ENCODE measurements at regions not wholly inside any gene's neighbourhood (a gene's known extent, or its start where the extent isn't known, plus 50 kb on each side); places are given as distances from the start of the nearest gene placed in this dataset.

DNA sequence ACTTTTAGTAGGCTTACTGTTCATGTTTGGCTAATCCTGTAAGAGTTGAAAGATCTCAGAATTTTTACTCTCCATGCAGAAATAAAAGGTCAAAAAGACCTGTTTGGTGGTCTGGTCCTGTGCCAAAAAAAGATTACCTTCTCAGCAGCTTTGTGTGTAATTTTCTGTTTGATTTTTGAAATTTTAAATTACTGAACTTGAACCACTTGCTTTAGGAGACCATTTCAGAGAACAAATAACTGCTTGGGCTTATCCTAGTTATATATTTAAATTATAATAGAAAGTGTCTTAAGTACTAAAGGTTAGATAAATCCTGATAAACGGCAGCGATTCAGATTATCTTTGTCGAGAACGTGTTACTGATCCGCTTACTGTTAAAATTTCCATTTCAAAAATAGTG, 118.3 kb upstream of the GRIK2 start:
- Histone ChIP-seq H3K27ac (ENCODE audit: low read depth) (no peak overlapping the region), H3F3A (replicated peaks; ENCODE audit: low read depth) (no peaks in the 10 kb centered on the region), H3K4me3 (no peak overlapping the region), H2AFZ (no peak overlapping the region), H3K4me1 (ENCODE audit: insufficient read depth) (no peaks in the 10 kb centered on the region), H3K4me2 (no peak overlapping the region), H4K20me1 (replicated peaks; ENCODE audit: insufficient read depth) (no peaks in the 10 kb centered on the region), H3K27me3 (ENCODE audit: insufficient read depth) (no peaks in the 10 kb centered on the region), H3K9me2 (ENCODE audit: insufficient read depth) (no peaks in the 10 kb centered on the region), H3K36me3 (ENCODE audit: insufficient read depth) (no peaks in the 10 kb centered on the region), H3K79me2 (replicated peaks; ENCODE audit: insufficient read depth) (no peaks in the 10 kb centered on the region)
- H3K4me3 Mint-ChIP-seq, result no peak overlapping the region
- H3K9me3 Mint-ChIP-seq, result no peaks in the 10 kb centered on the region
- H3K27ac Mint-ChIP-seq, result no peak overlapping the region
- no peaks in the 10 kb centered on the region for H3K4me1 Mint-ChIP-seq
- H3K27me3 Mint-ChIP-seq (ENCODE audit: insufficient read depth, low read depth, poor library complexity), result no peaks in the 10 kb centered on the region
- ATAC-seq, result no peak
- TF ChIP-seq POLR2AphosphoS5 (IDR thresholded peaks at IDR 0.05; ENCODE audit: low read depth) (no peak), ZNF331 (CRISPR knock-in tag; IDR thresholded peaks at IDR 0.05; ENCODE audit: low read depth) (no peak), EZH2 (IDR thresholded peaks at IDR 0.05; ENCODE audit: low read depth, unreplicated experiment) (no peak), JUNB (IDR thresholded peaks at IDR 0.05; ENCODE audit: unreplicated experiment) (no peak), STAT1 (IDR thresholded peaks at IDR 0.05; ENCODE audit: unreplicated experiment) (no peak), EZH2phosphoT487 (IDR thresholded peaks at IDR 0.05; ENCODE audit: unreplicated experiment) (no peak), CREB1 (CRISPR knock-in tag; IDR thresholded peaks at IDR 0.05; ENCODE audit: low read depth) (no peak)
- TF ChIP-seq, protein P1, sequence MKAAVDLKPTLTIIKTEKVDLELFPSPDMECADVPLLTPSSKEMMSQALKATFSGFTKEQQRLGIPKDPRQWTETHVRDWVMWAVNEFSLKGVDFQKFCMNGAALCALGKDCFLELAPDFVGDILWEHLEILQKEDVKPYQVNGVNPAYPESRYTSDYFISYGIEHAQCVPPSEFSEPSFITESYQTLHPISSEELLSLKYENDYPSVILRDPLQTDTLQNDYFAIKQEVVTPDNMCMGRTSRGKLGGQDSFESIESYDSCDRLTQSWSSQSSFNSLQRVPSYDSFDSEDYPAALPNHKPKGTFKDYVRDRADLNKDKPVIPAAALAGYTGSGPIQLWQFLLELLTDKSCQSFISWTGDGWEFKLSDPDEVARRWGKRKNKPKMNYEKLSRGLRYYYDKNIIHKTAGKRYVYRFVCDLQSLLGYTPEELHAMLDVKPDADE (IDR thresholded peaks at IDR 0.05), result no peak
- TF ChIP-seq, protein P2, sequence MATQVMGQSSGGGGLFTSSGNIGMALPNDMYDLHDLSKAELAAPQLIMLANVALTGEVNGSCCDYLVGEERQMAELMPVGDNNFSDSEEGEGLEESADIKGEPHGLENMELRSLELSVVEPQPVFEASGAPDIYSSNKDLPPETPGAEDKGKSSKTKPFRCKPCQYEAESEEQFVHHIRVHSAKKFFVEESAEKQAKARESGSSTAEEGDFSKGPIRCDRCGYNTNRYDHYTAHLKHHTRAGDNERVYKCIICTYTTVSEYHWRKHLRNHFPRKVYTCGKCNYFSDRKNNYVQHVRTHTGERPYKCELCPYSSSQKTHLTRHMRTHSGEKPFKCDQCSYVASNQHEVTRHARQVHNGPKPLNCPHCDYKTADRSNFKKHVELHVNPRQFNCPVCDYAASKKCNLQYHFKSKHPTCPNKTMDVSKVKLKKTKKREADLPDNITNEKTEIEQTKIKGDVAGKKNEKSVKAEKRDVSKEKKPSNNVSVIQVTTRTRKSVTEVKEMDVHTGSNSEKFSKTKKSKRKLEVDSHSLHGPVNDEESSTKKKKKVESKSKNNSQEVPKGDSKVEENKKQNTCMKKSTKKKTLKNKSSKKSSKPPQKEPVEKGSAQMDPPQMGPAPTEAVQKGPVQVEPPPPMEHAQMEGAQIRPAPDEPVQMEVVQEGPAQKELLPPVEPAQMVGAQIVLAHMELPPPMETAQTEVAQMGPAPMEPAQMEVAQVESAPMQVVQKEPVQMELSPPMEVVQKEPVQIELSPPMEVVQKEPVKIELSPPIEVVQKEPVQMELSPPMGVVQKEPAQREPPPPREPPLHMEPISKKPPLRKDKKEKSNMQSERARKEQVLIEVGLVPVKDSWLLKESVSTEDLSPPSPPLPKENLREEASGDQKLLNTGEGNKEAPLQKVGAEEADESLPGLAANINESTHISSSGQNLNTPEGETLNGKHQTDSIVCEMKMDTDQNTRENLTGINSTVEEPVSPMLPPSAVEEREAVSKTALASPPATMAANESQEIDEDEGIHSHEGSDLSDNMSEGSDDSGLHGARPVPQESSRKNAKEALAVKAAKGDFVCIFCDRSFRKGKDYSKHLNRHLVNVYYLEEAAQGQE (IDR thresholded peaks at IDR 0.05; ENCODE audit: unreplicated experiment), result no peak
- DNase-seq (ENCODE audit: low spot score), result no peak
- no peaks in the 10 kb centered on the region for H3K36me3 Mint-ChIP-seq (ENCODE audit: low read depth)

DNA sequence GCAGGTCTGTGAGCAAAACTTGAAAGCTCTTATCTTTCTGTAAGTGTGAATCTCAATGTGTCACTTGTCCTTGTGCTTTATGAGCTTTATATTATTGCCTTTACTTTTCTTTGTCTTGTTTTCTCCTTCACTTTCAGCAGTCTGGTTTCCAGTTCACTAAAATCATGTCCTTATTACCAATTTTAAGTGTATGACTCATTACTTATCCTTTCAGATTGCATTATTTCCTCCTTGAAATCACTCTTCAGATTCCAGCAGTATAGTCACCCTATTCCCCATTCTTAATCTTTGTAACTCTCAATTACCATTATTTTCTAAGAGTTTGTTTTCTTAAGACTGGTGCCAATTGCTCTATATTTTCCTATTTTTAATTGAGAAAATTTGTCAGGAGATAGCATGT, 117.4 kb upstream of the GRIK2 start:
- Histone ChIP-seq H3K4me2 (no peak overlapping the region), H3K27me3 (ENCODE audit: insufficient read depth) (no peaks in the 10 kb centered on the region), H2AFZ (no peak overlapping the region), H3K36me3 (ENCODE audit: insufficient read depth) (no peaks in the 10 kb centered on the region), H3F3A (replicated peaks; ENCODE audit: low read depth) (no peaks in the 10 kb centered on the region), H3K4me1 (ENCODE audit: insufficient read depth) (no peaks in the 10 kb centered on the region), H3K27ac (ENCODE audit: low read depth) (no peak overlapping the region), H3K79me2 (replicated peaks; ENCODE audit: insufficient read depth) (no peaks in the 10 kb centered on the region), H4K20me1 (replicated peaks; ENCODE audit: insufficient read depth) (no peaks in the 10 kb centered on the region), H3K4me3 (no peak overlapping the region), H3K9me2 (ENCODE audit: insufficient read depth) (no peaks in the 10 kb centered on the region)
- no peak overlapping the region for H3K27ac Mint-ChIP-seq
- no peaks in the 10 kb centered on the region for H3K27me3 Mint-ChIP-seq (ENCODE audit: insufficient read depth, low read depth, poor library complexity)
- ATAC-seq, result no peak
- no peaks in the 10 kb centered on the region for H3K36me3 Mint-ChIP-seq (ENCODE audit: low read depth)
- H3K4me1 Mint-ChIP-seq, result no peaks in the 10 kb centered on the region
- H3K4me3 Mint-ChIP-seq, result no peak overlapping the region
- H3K9me3 Mint-ChIP-seq, result no peaks in the 10 kb centered on the region
- DNase-seq (ENCODE audit: low spot score), result no peak
- no peak for TF ChIP-seq ZNF331 (CRISPR knock-in tag; IDR thresholded peaks at IDR 0.05; ENCODE audit: low read depth)
- TF ChIP-seq ZNF114 (CRISPR knock-in tag; IDR thresholded peaks at IDR 0.05), result no peak
- no peak for TF ChIP-seq JUNB (IDR thresholded peaks at IDR 0.05; ENCODE audit: unreplicated experiment)
- TF ChIP-seq, protein P3, sequence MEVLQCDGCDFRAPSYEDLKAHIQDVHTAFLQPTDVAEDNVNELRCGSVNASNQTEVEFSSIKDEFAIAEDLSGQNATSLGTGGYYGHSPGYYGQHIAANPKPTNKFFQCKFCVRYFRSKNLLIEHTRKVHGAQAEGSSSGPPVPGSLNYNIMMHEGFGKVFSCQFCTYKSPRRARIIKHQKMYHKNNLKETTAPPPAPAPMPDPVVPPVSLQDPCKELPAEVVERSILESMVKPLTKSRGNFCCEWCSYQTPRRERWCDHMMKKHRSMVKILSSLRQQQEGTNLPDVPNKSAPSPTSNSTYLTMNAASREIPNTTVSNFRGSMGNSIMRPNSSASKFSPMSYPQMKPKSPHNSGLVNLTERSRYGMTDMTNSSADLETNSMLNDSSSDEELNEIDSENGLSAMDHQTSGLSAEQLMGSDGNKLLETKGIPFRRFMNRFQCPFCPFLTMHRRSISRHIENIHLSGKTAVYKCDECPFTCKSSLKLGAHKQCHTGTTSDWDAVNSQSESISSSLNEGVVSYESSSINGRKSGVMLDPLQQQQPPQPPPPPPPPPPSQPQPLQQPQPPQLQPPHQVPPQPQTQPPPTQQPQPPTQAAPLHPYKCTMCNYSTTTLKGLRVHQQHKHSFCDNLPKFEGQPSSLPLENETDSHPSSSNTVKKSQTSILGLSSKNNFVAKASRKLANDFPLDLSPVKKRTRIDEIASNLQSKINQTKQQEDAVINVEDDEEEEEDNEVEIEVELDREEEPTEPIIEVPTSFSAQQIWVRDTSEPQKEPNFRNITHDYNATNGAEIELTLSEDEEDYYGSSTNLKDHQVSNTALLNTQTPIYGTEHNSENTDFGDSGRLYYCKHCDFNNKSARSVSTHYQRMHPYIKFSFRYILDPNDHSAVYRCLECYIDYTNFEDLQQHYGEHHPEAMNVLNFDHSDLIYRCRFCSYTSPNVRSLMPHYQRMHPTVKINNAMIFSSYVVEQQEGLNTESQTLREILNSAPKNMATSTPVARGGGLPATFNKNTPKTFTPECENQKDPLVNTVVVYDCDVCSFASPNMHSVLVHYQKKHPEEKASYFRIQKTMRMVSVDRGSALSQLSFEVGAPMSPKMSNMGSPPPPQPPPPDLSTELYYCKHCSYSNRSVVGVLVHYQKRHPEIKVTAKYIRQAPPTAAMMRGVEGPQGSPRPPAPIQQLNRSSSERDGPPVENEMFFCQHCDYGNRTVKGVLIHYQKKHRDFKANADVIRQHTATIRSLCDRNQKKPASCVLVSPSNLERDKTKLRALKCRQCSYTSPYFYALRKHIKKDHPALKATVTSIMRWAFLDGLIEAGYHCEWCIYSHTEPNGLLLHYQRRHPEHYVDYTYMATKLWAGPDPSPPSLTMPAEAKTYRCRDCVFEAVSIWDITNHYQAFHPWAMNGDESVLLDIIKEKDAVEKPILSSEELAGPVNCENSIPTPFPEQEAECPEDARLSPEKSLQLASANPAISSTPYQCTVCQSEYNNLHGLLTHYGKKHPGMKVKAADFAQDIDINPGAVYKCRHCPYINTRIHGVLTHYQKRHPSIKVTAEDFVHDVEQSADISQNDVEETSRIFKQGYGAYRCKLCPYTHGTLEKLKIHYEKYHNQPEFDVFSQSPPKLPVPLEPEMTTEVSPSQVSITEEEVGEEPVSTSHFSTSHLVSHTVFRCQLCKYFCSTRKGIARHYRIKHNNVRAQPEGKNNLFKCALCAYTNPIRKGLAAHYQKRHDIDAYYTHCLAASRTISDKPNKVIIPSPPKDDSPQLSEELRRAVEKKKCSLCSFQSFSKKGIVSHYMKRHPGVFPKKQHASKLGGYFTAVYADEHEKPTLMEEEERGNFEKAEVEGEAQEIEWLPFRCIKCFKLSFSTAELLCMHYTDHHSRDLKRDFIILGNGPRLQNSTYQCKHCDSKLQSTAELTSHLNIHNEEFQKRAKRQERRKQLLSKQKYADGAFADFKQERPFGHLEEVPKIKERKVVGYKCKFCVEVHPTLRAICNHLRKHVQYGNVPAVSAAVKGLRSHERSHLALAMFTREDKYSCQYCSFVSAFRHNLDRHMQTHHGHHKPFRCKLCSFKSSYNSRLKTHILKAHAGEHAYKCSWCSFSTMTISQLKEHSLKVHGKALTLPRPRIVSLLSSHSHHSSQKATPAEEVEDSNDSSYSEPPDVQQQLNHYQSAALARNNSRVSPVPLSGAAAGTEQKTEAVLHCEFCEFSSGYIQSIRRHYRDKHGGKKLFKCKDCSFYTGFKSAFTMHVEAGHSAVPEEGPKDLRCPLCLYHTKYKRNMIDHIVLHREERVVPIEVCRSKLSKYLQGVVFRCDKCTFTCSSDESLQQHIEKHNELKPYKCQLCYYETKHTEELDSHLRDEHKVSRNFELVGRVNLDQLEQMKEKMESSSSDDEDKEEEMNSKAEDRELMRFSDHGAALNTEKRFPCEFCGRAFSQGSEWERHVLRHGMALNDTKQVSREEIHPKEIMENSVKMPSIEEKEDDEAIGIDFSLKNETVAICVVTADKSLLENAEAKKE (CRISPR knock-in tag; IDR thresholded peaks at IDR 0.05), result no peak
- TF ChIP-seq EZH2phosphoT487 (IDR thresholded peaks at IDR 0.05; ENCODE audit: unreplicated experiment), result no peak
- TF ChIP-seq EZH2 (IDR thresholded peaks at IDR 0.05; ENCODE audit: low read depth, unreplicated experiment), result no peak
- no peak for TF ChIP-seq CREB1 (CRISPR knock-in tag; IDR thresholded peaks at IDR 0.05; ENCODE audit: low read depth)
